GM06990 (cell line): ENCODE measurements at regions not wholly inside any gene's neighbourhood (a gene's known extent, or its start where the extent isn't known, plus 50 kb on each side); places are given as distances from the start of the nearest gene placed in this dataset.

Source experiments
- DNase-seq: peaks from one replicate; pipeline ENCODE4 v3.0.0-alpha.2; 2011; ENCODE audit not compliant: insufficient read length; ENCODE audit errors: extremely low read depth
- H3K27me3 ChIP-seq: replicated peaks from 2 replicates; pipeline ENCODE4 v1.6.0; 2011; ENCODE audit warnings: low read length; ENCODE audit not compliant: control insufficient read depth, insufficient read depth
- H3K36me3 ChIP-seq: 2 replicates; pipeline ENCODE4 v1.5.1; 2011; ENCODE audit warnings: low read length; ENCODE audit not compliant: control insufficient read depth, insufficient read depth
- H3K4me3 ChIP-seq: replicated peaks from 2 replicates; pipeline ENCODE4 v1.5.1; 2011; ENCODE audit warnings: low read depth, mild to moderate bottlenecking, control low read depth, low read length
- TF ChIP-seq, protein P1 (sequence below): IDR thresholded peaks from 2 replicates; pipeline ENCODE4 v1.5.1; 2011; ENCODE audit warnings: low read length, control low read depth, mild to moderate bottlenecking, inconsistent platforms; ENCODE audit not compliant: insufficient read depth, poor library complexity, severe bottlenecking

DNA sequence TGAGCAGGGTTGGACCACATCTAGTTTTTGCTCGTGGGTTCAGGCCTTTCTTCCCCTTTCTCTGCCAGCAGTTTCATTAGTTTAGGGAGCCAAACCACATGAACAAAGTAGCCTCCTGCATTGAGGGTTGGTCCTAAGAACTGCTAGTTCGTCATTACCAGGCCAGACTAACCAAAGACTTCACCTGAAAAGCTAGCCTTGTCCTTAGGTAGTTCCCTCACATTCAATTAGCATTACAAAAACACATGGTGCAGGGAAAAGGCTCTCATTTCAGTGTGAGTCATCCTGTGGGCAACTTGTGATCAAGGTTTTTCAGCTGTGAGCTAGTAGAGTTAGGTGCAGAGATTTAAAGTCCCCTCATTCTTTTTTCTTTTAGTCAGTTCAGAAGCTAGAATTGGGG, 279.3 kb upstream of the CTNNB1 start:
- Histone ChIP-seq H3K36me3 (no peaks in the 10 kb centered on the region), H3K27me3 (no peaks in the 10 kb centered on the region; the same call in none of the 2 replicates), H3K4me3 (no peak overlapping the region)
- DNase-seq = no peak
- TF ChIP-seq, protein P1, sequence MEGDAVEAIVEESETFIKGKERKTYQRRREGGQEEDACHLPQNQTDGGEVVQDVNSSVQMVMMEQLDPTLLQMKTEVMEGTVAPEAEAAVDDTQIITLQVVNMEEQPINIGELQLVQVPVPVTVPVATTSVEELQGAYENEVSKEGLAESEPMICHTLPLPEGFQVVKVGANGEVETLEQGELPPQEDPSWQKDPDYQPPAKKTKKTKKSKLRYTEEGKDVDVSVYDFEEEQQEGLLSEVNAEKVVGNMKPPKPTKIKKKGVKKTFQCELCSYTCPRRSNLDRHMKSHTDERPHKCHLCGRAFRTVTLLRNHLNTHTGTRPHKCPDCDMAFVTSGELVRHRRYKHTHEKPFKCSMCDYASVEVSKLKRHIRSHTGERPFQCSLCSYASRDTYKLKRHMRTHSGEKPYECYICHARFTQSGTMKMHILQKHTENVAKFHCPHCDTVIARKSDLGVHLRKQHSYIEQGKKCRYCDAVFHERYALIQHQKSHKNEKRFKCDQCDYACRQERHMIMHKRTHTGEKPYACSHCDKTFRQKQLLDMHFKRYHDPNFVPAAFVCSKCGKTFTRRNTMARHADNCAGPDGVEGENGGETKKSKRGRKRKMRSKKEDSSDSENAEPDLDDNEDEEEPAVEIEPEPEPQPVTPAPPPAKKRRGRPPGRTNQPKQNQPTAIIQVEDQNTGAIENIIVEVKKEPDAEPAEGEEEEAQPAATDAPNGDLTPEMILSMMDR = no peak

DNA sequence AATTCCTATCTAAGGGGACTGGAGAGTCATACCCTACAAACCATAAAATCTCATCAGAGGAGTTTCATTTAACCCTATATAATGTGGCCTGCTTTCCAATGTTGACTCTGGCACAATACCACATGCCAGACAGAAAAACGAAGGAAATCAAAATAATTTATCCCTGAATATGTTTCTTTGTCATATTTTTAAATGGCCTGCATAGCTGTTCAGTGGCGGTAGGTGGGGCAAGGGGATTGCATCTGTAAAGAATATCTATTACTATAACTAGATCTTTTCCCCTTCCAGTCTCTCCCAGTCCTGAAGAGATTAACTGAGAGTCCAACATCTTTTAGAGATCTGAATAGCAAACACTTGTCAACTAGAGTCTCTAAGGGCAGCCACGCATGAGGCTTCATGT, 278.1 kb upstream of the CTNNB1 start:
- Histone ChIP-seq H3K27me3 (no peaks in the 10 kb centered on the region; the same call in none of the 2 replicates), H3K4me3 (no peak overlapping the region), H3K36me3 (no peaks in the 10 kb centered on the region)
- DNase-seq = no peak
- TF ChIP-seq, protein P1 = no peak

DNA sequence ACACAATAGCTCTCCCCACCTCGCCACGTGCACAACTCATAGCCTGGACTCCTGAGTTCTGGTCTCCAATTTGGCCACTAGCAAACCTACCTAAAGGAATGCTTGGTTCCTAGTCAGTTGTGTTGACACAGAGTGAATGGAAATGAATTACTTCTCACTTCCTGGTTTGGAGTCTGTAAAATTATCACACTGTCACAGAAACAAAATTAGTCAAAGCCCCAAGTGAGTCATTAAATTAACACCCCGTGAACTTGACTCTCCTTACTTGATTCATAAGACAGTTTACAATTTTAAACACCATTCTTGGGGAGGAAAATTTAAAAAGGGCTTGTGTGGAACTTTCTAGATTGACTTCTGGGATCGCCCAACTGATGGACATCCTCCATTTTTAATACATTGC, 276.2 kb upstream of the CTNNB1 start:
- Histone ChIP-seq H3K27me3 (no peaks in the 10 kb centered on the region; the same call in none of the 2 replicates), H3K36me3 (no peaks in the 10 kb centered on the region), H3K4me3 (no peak overlapping the region)
- DNase-seq = no peak
- TF ChIP-seq, protein P1 = no peak

- TF ChIP-seq, protein P1 = no peak
- DNase-seq = no peak
- Histone ChIP-seq H3K27me3 (no peaks in the 10 kb centered on the region; the same call in none of the 2 replicates), H3K4me3 (no peak overlapping the region), H3K36me3 (no peaks in the 10 kb centered on the region)
Observed at GRCh38 chr3:40923651-40924050, 275.7 kb upstream of the CTNNB1 start.

- DNase-seq = no peak
- TF ChIP-seq, protein P1 = no peak
- Histone ChIP-seq H3K36me3 (no peaks in the 10 kb centered on the region), H3K27me3 (no peaks in the 10 kb centered on the region; the same call in none of the 2 replicates), H3K4me3 (no peak overlapping the region)
Observed at GRCh38 chr3:40924559-40925141, 274.7 kb upstream of the CTNNB1 start.

DNA sequence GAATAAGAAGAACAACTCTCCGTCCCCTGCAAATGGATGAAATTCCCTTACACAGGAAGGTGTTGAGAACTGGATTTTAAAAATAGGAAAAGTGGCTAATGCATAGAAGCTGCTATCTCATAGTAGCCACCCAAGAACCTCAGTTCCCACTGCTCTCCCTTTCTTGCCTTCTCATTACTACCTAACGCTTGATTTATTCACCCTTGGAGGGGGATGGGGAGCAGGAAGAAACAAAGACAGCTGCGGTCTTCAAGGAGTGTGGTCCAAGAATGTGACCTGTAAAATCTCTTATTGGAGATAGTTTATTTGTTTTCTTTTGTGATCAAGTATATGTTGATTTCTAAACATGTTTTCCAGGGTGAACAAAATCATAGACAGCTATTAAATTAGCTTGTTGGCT, 274.1 kb upstream of the CTNNB1 start:
- no peaks in the 10 kb centered on the region for H3K36me3 ChIP-seq
- no peaks in the 10 kb centered on the region; the same call in none of the 2 replicates for H3K27me3 ChIP-seq
- no peak overlapping the region for H3K4me3 ChIP-seq
- no peak for DNase-seq
- TF ChIP-seq, protein P1 = no peak
